PFSK-1 (cell line): ENCODE measurements at regions not wholly inside any gene's neighbourhood (a gene's known extent, or its start where the extent isn't known, plus 50 kb on each side); places are given as distances from the start of the nearest gene placed in this dataset.

Experiments
- FOXP2 ChIP-seq: optimal IDR thresholded peaks from 2 replicates; pipeline ENCODE3; 2011; ENCODE audit warnings: borderline replicate concordance, control low read depth, inconsistent platforms; ENCODE audit not compliant: insufficient read depth; ENCODE audit errors: extremely low read length, extremely low read depth
- POLR2AphosphoS5 ChIP-seq: IDR thresholded peaks from 2 replicates; pipeline ENCODE4 v1.6.1; 2012; ENCODE audit warnings: low read depth, mild to moderate bottlenecking, control low read depth, low read length, moderate library complexity
- SIN3A ChIP-seq: IDR thresholded peaks from 2 replicates; pipeline ENCODE4 v1.6.1; 2012; ENCODE audit warnings: mild to moderate bottlenecking, low read length, moderate library complexity, borderline replicate concordance; ENCODE audit not compliant: insufficient read depth
- TAF1 ChIP-seq: IDR thresholded peaks from 2 replicates; pipeline ENCODE4 v1.6.1; 2012; ENCODE audit warnings: low read length, control low read depth, borderline replicate concordance; ENCODE audit not compliant: insufficient read depth
- TF ChIP-seq, protein P1 (sequence below), 2 experiments: IDR thresholded peaks; 2 replicates each; pipeline versions ENCODE4 v1.6.1 to v1.8.0; 2011 to 2012; ENCODE audit warnings: low read depth in 2 of 2, low read length in 2 of 2, control low read depth in 1 of 2, inconsistent platforms in 1 of 2, mild to moderate bottlenecking in 1 of 2, moderate library complexity in 1 of 2; ENCODE audit not compliant: insufficient read depth in 1 of 2

GRCh38 chr2:80703532-80703931 is 399.0 kb upstream of the LRRTM1 start:
- no peak for TF ChIP-seq FOXP2

DNA sequence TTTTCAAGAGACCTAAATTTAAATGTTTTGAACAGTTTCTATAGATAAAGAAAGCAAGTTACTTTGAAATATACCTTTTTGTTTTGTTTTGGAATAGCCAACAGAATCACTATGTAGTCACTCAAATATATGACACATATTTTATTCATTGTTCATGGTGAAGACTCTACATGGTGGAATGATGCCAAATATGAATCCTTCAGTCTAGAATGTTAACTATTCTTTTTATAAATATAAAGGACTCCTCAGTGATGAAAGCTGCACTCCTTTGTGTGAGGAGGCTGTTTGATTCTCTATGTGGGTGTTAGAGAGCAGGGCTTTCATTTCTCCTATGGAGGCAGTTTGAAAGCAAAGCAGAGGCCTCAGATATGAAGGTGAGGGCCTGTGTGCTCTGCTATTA is 396.4 kb upstream of the LRRTM1 start:
- no peak for TF ChIP-seq TAF1
- TF ChIP-seq SIN3A, result no peak
- no peak for TF ChIP-seq FOXP2
- TF ChIP-seq POLR2AphosphoS5, result no peak
- TF ChIP-seq, protein P1, sequence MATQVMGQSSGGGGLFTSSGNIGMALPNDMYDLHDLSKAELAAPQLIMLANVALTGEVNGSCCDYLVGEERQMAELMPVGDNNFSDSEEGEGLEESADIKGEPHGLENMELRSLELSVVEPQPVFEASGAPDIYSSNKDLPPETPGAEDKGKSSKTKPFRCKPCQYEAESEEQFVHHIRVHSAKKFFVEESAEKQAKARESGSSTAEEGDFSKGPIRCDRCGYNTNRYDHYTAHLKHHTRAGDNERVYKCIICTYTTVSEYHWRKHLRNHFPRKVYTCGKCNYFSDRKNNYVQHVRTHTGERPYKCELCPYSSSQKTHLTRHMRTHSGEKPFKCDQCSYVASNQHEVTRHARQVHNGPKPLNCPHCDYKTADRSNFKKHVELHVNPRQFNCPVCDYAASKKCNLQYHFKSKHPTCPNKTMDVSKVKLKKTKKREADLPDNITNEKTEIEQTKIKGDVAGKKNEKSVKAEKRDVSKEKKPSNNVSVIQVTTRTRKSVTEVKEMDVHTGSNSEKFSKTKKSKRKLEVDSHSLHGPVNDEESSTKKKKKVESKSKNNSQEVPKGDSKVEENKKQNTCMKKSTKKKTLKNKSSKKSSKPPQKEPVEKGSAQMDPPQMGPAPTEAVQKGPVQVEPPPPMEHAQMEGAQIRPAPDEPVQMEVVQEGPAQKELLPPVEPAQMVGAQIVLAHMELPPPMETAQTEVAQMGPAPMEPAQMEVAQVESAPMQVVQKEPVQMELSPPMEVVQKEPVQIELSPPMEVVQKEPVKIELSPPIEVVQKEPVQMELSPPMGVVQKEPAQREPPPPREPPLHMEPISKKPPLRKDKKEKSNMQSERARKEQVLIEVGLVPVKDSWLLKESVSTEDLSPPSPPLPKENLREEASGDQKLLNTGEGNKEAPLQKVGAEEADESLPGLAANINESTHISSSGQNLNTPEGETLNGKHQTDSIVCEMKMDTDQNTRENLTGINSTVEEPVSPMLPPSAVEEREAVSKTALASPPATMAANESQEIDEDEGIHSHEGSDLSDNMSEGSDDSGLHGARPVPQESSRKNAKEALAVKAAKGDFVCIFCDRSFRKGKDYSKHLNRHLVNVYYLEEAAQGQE (IDR thresholded peaks at IDR 0.05; ENCODE audit: insufficient read depth in 1 of 2, low read depth in 2 of 2, low read length in 2 of 2), result no peak
